ENCODE measurements at regions not wholly inside any gene's neighbourhood (a gene's known extent, or its start where the extent isn't known, plus 50 kb on each side); places are given as distances from the start of the nearest gene placed in this dataset.

DNA sequence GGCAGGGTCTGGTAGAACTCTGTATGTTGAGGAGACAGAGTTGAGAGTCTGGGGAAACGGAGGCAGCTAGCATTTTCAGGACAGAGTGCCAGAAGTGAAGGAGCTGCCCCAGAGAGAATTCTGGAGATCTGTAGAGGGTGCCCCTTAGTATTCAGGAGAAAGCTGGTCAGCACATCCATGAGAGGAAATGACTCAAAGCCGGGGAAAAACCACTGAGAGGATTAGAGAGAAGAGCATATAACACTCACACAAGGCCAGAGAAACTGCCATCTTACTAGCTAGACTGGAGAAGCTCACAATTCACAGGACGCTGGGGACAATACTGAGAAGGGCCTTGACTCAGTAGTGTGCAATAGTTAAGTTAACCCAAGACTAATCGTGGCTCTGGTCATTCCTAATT, 75.7 kb upstream of the DPPA4 start (continued):
- TF ChIP-seq, protein P1, sequence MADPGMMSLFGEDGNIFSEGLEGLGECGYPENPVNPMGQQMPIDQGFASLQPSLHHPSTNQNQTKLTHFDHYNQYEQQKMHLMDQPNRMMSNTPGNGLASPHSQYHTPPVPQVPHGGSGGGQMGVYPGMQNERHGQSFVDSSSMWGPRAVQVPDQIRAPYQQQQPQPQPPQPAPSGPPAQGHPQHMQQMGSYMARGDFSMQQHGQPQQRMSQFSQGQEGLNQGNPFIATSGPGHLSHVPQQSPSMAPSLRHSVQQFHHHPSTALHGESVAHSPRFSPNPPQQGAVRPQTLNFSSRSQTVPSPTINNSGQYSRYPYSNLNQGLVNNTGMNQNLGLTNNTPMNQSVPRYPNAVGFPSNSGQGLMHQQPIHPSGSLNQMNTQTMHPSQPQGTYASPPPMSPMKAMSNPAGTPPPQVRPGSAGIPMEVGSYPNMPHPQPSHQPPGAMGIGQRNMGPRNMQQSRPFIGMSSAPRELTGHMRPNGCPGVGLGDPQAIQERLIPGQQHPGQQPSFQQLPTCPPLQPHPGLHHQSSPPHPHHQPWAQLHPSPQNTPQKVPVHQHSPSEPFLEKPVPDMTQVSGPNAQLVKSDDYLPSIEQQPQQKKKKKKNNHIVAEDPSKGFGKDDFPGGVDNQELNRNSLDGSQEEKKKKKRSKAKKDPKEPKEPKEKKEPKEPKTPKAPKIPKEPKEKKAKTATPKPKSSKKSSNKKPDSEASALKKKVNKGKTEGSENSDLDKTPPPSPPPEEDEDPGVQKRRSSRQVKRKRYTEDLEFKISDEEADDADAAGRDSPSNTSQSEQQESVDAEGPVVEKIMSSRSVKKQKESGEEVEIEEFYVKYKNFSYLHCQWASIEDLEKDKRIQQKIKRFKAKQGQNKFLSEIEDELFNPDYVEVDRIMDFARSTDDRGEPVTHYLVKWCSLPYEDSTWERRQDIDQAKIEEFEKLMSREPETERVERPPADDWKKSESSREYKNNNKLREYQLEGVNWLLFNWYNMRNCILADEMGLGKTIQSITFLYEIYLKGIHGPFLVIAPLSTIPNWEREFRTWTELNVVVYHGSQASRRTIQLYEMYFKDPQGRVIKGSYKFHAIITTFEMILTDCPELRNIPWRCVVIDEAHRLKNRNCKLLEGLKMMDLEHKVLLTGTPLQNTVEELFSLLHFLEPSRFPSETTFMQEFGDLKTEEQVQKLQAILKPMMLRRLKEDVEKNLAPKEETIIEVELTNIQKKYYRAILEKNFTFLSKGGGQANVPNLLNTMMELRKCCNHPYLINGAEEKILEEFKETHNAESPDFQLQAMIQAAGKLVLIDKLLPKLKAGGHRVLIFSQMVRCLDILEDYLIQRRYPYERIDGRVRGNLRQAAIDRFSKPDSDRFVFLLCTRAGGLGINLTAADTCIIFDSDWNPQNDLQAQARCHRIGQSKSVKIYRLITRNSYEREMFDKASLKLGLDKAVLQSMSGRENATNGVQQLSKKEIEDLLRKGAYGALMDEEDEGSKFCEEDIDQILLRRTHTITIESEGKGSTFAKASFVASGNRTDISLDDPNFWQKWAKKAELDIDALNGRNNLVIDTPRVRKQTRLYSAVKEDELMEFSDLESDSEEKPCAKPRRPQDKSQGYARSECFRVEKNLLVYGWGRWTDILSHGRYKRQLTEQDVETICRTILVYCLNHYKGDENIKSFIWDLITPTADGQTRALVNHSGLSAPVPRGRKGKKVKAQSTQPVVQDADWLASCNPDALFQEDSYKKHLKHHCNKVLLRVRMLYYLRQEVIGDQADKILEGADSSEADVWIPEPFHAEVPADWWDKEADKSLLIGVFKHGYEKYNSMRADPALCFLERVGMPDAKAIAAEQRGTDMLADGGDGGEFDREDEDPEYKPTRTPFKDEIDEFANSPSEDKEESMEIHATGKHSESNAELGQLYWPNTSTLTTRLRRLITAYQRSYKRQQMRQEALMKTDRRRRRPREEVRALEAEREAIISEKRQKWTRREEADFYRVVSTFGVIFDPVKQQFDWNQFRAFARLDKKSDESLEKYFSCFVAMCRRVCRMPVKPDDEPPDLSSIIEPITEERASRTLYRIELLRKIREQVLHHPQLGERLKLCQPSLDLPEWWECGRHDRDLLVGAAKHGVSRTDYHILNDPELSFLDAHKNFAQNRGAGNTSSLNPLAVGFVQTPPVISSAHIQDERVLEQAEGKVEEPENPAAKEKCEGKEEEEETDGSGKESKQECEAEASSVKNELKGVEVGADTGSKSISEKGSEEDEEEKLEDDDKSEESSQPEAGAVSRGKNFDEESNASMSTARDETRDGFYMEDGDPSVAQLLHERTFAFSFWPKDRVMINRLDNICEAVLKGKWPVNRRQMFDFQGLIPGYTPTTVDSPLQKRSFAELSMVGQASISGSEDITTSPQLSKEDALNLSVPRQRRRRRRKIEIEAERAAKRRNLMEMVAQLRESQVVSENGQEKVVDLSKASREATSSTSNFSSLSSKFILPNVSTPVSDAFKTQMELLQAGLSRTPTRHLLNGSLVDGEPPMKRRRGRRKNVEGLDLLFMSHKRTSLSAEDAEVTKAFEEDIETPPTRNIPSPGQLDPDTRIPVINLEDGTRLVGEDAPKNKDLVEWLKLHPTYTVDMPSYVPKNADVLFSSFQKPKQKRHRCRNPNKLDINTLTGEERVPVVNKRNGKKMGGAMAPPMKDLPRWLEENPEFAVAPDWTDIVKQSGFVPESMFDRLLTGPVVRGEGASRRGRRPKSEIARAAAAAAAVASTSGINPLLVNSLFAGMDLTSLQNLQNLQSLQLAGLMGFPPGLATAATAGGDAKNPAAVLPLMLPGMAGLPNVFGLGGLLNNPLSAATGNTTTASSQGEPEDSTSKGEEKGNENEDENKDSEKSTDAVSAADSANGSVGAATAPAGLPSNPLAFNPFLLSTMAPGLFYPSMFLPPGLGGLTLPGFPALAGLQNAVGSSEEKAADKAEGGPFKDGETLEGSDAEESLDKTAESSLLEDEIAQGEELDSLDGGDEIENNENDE (IDR thresholded peaks at IDR 0.05; ENCODE audit: insufficient replicate concordance, low read length): no peak
- no peak for TF ChIP-seq TAF7 (optimal IDR thresholded peaks at IDR 0.05; ENCODE audit: borderline replicate concordance, low read depth, low read length)
- TF ChIP-seq TEAD4 (IDR thresholded peaks at IDR 0.05; ENCODE audit: low read depth, low read length): no peak
- no peak for TF ChIP-seq KDM4A (IDR thresholded peaks at IDR 0.05; ENCODE audit: low read depth, low read length, severe bottlenecking)
- no peak for TF ChIP-seq BACH1 (IDR thresholded peaks at IDR 0.05; ENCODE audit: low read length)
- no peak for TF ChIP-seq CHD1 (IDR thresholded peaks at IDR 0.05; ENCODE audit: low read depth, low read length)
- TF ChIP-seq KDM1A (IDR thresholded peaks at IDR 0.05; ENCODE audit: borderline replicate concordance, low read length): no peak
- TF ChIP-seq SP2 (IDR thresholded peaks at IDR 0.05; ENCODE audit: low read length): no peak
- TF ChIP-seq TCF12 (IDR thresholded peaks at IDR 0.05; ENCODE audit: low read depth, low read length): no peak
- no peak for TF ChIP-seq POLR2AphosphoS5 (IDR thresholded peaks at IDR 0.05; ENCODE audit: low read depth, low read length)

Data from H1 (cell line).